Glutamatergic neuron (in vitro differentiated cells): ENCODE measurements at regions not wholly inside any gene's neighbourhood (a gene's known extent, or its start where the extent isn't known, plus 50 kb on each side); places are given as distances from the start of the nearest gene placed in this dataset.

Experiments used
- DNase-seq: peaks from one replicate; pipeline ENCODE4 v3.0.0; 2022
- H3K27ac Mint-ChIP-seq: one replicate; pipeline ENCODE4 v1.8.0; 2020; ENCODE audit warnings: mild to moderate bottlenecking, mixed read lengths, inconsistent platforms; ENCODE audit not compliant: unreplicated experiment
- H3K27me3 Mint-ChIP-seq: one replicate; pipeline ENCODE4 v1.8.0; 2020; ENCODE audit warnings: mild to moderate bottlenecking, moderate library complexity, mixed read lengths, inconsistent platforms; ENCODE audit not compliant: unreplicated experiment
- H3K36me3 Mint-ChIP-seq: one replicate; pipeline ENCODE4 v1.8.0; 2020; ENCODE audit warnings: mild to moderate bottlenecking, mixed read lengths, inconsistent platforms; ENCODE audit not compliant: unreplicated experiment
- H3K4me1 Mint-ChIP-seq: one replicate; pipeline ENCODE4 v1.8.0; 2020; ENCODE audit warnings: mild to moderate bottlenecking, low read depth, mixed read lengths, inconsistent platforms; ENCODE audit not compliant: unreplicated experiment
- H3K4me3 Mint-ChIP-seq: one replicate; pipeline ENCODE4 v1.8.0; 2020; ENCODE audit warnings: mild to moderate bottlenecking, mixed read lengths, inconsistent platforms; ENCODE audit not compliant: unreplicated experiment
- H3K9me3 Mint-ChIP-seq: one replicate; pipeline ENCODE4 v1.8.0; 2020; ENCODE audit warnings: mild to moderate bottlenecking, moderate library complexity, mixed read lengths, inconsistent platforms; ENCODE audit not compliant: unreplicated experiment
- TF ChIP-seq, protein P1 (sequence below): fragments of 200-600 bp; sonication (generic); IDR thresholded peaks from one replicate; pipeline ENCODE4 v1.5.0; 2021; ENCODE audit not compliant: partially characterized antibody, unreplicated experiment

DNA sequence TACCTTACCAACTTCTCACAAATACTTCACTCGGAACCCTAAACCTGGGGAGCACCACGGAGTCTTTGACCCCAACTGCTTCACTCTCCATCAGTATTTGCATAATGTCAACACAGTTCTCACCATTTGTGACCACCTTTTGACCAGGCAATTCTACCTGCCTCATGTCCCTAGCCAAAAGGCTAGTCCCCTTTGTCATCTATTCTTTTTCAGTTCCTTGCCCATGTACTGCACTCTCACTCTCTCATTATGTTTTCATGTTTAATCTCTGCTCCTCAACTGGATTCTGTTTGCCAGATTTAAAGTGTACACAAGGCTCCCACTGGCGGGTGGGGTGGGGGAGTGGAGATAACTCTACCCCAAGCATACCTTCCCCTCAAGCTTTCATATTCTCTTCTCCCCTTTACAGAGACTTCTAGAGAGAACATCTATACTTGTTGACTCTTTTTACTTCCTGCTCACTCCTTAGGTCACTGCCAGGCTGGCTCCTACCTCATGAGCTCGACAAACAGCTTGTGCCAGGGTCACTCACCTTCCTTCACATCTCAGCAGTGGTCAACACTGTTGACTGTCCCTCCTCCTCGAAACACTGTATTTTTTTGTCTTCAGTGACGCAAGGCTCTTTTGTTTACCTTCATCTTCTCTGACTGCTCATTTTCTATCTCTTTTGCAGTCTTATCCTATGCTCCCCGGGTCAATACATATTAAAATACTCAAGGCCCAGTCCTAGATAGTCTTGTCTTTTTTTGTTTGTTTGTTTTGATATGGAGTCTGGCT lies 88.7 kb upstream of the MAP4K3 start:
- no peak overlapping the region for H3K4me3 Mint-ChIP-seq
- DNase-seq: no peak
- H3K4me1 Mint-ChIP-seq: no peaks in the 10 kb centered on the region
- no peaks in the 10 kb centered on the region for H3K9me3 Mint-ChIP-seq
- TF ChIP-seq, protein P1, sequence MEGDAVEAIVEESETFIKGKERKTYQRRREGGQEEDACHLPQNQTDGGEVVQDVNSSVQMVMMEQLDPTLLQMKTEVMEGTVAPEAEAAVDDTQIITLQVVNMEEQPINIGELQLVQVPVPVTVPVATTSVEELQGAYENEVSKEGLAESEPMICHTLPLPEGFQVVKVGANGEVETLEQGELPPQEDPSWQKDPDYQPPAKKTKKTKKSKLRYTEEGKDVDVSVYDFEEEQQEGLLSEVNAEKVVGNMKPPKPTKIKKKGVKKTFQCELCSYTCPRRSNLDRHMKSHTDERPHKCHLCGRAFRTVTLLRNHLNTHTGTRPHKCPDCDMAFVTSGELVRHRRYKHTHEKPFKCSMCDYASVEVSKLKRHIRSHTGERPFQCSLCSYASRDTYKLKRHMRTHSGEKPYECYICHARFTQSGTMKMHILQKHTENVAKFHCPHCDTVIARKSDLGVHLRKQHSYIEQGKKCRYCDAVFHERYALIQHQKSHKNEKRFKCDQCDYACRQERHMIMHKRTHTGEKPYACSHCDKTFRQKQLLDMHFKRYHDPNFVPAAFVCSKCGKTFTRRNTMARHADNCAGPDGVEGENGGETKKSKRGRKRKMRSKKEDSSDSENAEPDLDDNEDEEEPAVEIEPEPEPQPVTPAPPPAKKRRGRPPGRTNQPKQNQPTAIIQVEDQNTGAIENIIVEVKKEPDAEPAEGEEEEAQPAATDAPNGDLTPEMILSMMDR: no peak
- no peak overlapping the region for H3K27ac Mint-ChIP-seq
- peaks cover 1% of the 10 kb centered on the region for H3K27me3 Mint-ChIP-seq
- H3K36me3 Mint-ChIP-seq: peaks cover 20% of the 10 kb centered on the region

DNA sequence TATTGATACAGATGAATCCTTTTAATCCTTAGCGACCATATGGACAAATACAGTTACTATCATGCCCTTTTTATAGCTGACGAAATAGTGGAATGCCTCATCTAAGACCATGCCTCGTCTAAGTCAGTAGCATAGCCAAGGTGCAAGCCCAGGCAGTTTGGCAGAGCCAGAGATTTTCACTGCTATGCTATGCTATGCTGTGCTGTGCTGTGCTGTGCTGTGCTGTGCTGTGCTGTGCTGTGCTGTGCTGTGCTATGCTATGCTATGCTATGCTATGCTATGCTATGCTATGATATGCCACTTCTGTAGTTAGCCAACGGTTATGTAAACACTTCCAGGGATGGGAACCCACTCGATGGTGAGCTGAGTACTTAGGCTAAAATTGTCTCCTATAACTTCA lies 91.6 kb upstream of the MAP4K3 start:
- no peak overlapping the region for H3K27ac Mint-ChIP-seq
- no peaks in the 10 kb centered on the region for H3K9me3 Mint-ChIP-seq
- H3K4me1 Mint-ChIP-seq: peaks cover 5% of the 10 kb centered on the region
- peaks cover 4% of the 10 kb centered on the region for H3K36me3 Mint-ChIP-seq
- TF ChIP-seq, protein P1: no peak
- H3K4me3 Mint-ChIP-seq: no peak overlapping the region
- DNase-seq: no peak
- peaks cover 1% of the 10 kb centered on the region for H3K27me3 Mint-ChIP-seq

DNA sequence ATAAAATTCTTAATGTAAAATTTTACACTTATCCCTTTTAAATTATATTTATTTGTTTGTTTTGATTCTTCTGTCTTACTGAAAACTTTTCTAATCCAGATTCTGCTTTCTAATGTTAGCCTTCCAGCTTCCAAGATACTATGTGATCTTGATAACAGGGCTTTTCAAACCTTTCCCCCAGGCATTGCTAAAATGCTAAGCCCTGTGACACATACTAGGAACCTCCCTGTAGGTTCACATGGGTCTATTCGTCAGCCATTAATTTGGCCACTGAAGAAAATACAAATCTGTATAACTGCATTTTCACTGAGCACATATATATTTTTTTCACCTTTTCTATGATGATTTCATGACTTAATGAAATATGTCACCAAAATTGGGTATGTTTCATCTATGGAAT lies 92.8 kb upstream of the MAP4K3 start:
- H3K4me1 Mint-ChIP-seq: peaks cover 9% of the 10 kb centered on the region
- H3K4me3 Mint-ChIP-seq: no peak overlapping the region
- H3K36me3 Mint-ChIP-seq: no peaks in the 10 kb centered on the region
- DNase-seq: no peak
- no peaks in the 10 kb centered on the region for H3K9me3 Mint-ChIP-seq
- no peak overlapping the region for H3K27ac Mint-ChIP-seq
- H3K27me3 Mint-ChIP-seq: no peaks in the 10 kb centered on the region
- TF ChIP-seq, protein P1: no peak

DNA sequence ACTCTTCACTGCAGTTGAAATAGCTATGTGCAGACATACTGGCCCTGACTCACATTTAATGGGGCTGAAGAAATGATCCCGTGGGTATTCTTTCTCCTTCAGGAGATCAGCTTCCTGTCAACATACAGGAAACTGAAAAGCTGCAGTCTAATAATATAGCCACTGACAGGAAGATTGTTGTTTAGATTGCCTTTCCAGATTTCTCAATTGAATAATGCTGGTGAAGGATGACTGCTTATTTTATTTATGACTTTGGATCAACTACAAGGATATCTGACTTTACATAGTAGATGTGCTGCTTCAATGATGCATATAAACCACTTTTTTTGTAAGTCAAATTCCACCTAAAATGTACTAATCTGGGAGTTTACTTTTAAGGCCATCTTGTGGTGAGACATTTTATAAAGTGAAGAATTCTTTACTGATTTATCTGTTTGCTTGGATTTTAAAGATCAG lies 93.4 kb upstream of the MAP4K3 start:
- no peak for DNase-seq
- Mint-ChIP-seq H3K9me3 (no peaks in the 10 kb centered on the region), H3K36me3 (no peaks in the 10 kb centered on the region), H3K27ac (no peak overlapping the region), H3K4me3 (no peak overlapping the region), H3K4me1 (peaks cover 9% of the 10 kb centered on the region), H3K27me3 (no peaks in the 10 kb centered on the region)
- TF ChIP-seq, protein P1: no peak

DNA sequence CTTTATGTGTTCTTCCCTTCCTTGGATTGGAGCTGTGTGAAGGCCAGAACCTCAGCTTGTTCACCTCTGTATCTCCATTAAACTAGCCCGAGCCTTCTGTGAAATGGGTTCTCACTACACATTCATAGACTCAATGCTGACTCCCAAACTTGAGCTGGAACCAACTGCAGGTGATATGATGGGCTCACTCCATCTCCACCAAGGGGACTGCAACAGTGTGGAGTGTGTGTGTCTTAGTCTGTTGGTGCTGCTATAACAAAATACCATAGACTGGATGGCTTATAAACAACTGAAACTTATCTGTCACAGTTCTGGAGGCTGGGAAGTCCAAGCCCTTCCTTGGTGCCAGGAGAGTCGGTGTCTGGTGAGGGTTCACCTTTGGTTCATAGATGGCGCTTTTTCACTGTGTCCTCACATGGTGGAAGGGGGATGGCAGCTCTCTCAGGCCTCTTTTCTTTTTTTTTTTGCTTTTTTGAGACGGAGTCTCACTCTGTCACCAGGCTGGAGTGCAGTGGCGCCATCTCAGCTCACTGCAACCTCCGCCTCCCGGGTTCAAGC lies 94.2 kb upstream of the MAP4K3 start:
- Mint-ChIP-seq H3K9me3 (no peaks in the 10 kb centered on the region), H3K4me3 (no peak overlapping the region), H3K36me3 (no peaks in the 10 kb centered on the region), H3K27ac (no peak overlapping the region), H3K27me3 (no peaks in the 10 kb centered on the region), H3K4me1 (peaks cover 9% of the 10 kb centered on the region)
- TF ChIP-seq, protein P1: no peak
- no peak for DNase-seq
